HCT116 (cell line): ENCODE measurements at regions not wholly inside any gene's neighbourhood (a gene's known extent, or its start where the extent isn't known, plus 50 kb on each side); places are given as distances from the start of the nearest gene placed in this dataset.

ENCODE experiments used
- ATAC-seq: fragments of 200-7000 bp; cut with Tn5 transposase; 2 replicates; pipeline ENCODE4 v1.9.1; 2020; ENCODE audit warnings: mild to moderate bottlenecking, moderate library complexity
- BruUV-seq: library from RNA; stranded (reverse); fragments of 400-500 nt; replicated peaks from 2 replicates; lab custom pipeline; 2021; lab: Mats Ljungman, UMichigan
- CTCF ChIA-PET: fragments of 300-600 bp; sonication (Branson Sonifier 250); formaldehyde crosslinking; loops from one replicate; lab custom pipeline; 2021; ENCODE audit warnings: antibody characterized with exemption; lab: Charles Lee
- POLR2A ChIA-PET: fragments of 300-600, 350-600 bp; sonication (Branson Sonifier 250); formaldehyde crosslinking; loops from one replicate; lab custom pipeline; 2021; ENCODE audit warnings: antibody characterized with exemption; lab: Charles Lee
- RAD21 ChIA-PET, 2 experiments: fragments of 300-600 bp; sonication (Branson Sonifier 250); formaldehyde crosslinking; loops; one replicate each; lab custom pipeline; 2023; ENCODE audit warnings: low total read pairs in 2 of 2; ENCODE audit not compliant: uncharacterized antibody in 2 of 2, unreplicated experiment in 2 of 2, low non-redundant PET in 1 of 2; lab: Charles Lee
- DNase-seq: peaks from one replicate; pipeline ENCODE4 v3.0.0-alpha.2; 2010; ENCODE audit warnings: low read depth, low spot score
- H2AFZ ChIP-seq: fragments of 200-600 bp; shearing (Covaris generic), sonication (generic); 2 replicates; pipeline ENCODE4 v1.6.1; 2017; ENCODE audit warnings: low read depth, mixed run types, mixed read lengths, antibody characterized with exemption, low read length; ENCODE audit not compliant: poor library complexity, severe bottlenecking
- H3K27ac ChIP-seq: 2 replicates; pipeline ENCODE4 v1.5.1; 2012; ENCODE audit warnings: low read depth, low read length
- H3K27me3 ChIP-seq: fragments of 200-600 bp; sonication (generic); 2 replicates; pipeline ENCODE4 v1.6.1; 2016; ENCODE audit warnings: mixed run types, low read length, mixed read lengths; ENCODE audit not compliant: insufficient read depth
- H3K36me3 ChIP-seq, 2 experiments: fragments of 200-500 bp in 1 of 2; fragments of 200-600 bp in 1 of 2; sonication (Bioruptor generic) in 1 of 2; sonication (generic) in 1 of 2; 2 replicates each; pipeline versions ENCODE4 v1.5.1 to v1.6.1; 2014 to 2016; ENCODE audit warnings: low read length in 2 of 2, inconsistent platforms in 1 of 2, mixed read lengths in 1 of 2, mixed run types in 1 of 2; ENCODE audit not compliant: insufficient read depth in 2 of 2, control insufficient read depth in 1 of 2
- H3K4me1 ChIP-seq, 2 experiments: fragments of 200-600 bp in 1 of 2; sonication (generic) in 1 of 2; 2 replicates each; pipeline versions ENCODE4 v1.5.1 to v1.6.1; 2012 to 2017; ENCODE audit warnings: low read length in 2 of 2, inconsistent platforms in 1 of 2, mild to moderate bottlenecking in 1 of 2, mixed read lengths in 1 of 2, mixed run types in 1 of 2, moderate library complexity in 1 of 2; ENCODE audit not compliant: insufficient read depth in 2 of 2, control insufficient read depth in 1 of 2
- H3K4me2 ChIP-seq: fragments of 200-600 bp; sonication (generic); 2 replicates; pipeline ENCODE4 v1.6.1; 2017; ENCODE audit warnings: mixed run types, low read length, mixed read lengths
- H3K4me3 ChIP-seq, 2 experiments: fragments of 200-600 bp in 1 of 2; sonication (generic) in 1 of 2; replicated peaks in 1 of 2; 2 replicates each; pipeline ENCODE4 v1.5.1; 2011 to 2016; ENCODE audit warnings: low read length in 2 of 2, control low read depth in 1 of 2, low read depth in 1 of 2, mild to moderate bottlenecking in 1 of 2, mixed read lengths in 1 of 2, mixed run types in 1 of 2
- H3K79me2 ChIP-seq: fragments of 200-600 bp; sonication (generic); 2 replicates; pipeline ENCODE4 v1.6.1; 2017; ENCODE audit warnings: mild to moderate bottlenecking, mixed run types, low read length, moderate library complexity, mixed read lengths; ENCODE audit not compliant: insufficient read depth
- H3K9ac ChIP-seq: fragments of 200-600 bp; sonication (generic); 2 replicates; pipeline ENCODE4 v1.6.1; 2016; ENCODE audit warnings: low read length, mixed read lengths
- H3K9me2 ChIP-seq: fragments of 200-600 bp; sonication (generic), shearing (Covaris generic); 2 replicates; pipeline ENCODE4 v1.6.1; 2017; ENCODE audit warnings: mixed run types, mild to moderate bottlenecking, moderate library complexity; ENCODE audit not compliant: insufficient read depth
- H3K9me3 ChIP-seq, 2 experiments: fragments of 200-500 bp in 1 of 2; fragments of 200-600 bp in 1 of 2; sonication (Bioruptor generic) in 1 of 2; sonication (generic) in 1 of 2; 2 replicates each; pipeline ENCODE4 v1.6.1; 2014 to 2017; ENCODE audit warnings: low read length in 2 of 2, mixed read lengths in 2 of 2, inconsistent platforms in 1 of 2, low read depth in 1 of 2, mild to moderate bottlenecking in 1 of 2, mixed run types in 1 of 2, moderate library complexity in 1 of 2; ENCODE audit not compliant: control insufficient read depth in 1 of 2, insufficient read depth in 1 of 2
- H4K20me1 ChIP-seq: fragments of 200-600 bp; sonication (generic), shearing (Covaris generic); 2 replicates; pipeline ENCODE4 v1.6.1; 2017; ENCODE audit warnings: mixed run types, mild to moderate bottlenecking, moderate library complexity; ENCODE audit not compliant: insufficient read depth
- CEBPB ChIP-seq: IDR thresholded peaks from 2 replicates; pipeline ENCODE4 v1.6.1; 2012; ENCODE audit warnings: low read depth
- EGR1 ChIP-seq: IDR thresholded peaks from 2 replicates; pipeline ENCODE4 v1.6.1; 2012; ENCODE audit warnings: low read depth
- FOSL1 ChIP-seq: IDR thresholded peaks from 2 replicates; pipeline ENCODE4 v1.6.1; 2012; ENCODE audit warnings: low read depth
- JUND ChIP-seq: IDR thresholded peaks from 2 replicates; pipeline ENCODE4 v1.6.1; 2012
- POLR2A ChIP-seq: IDR thresholded peaks from 2 replicates; pipeline ENCODE4 v1.7.0; 2011; ENCODE audit warnings: borderline replicate concordance; ENCODE audit not compliant: insufficient read depth, insufficient read length; ENCODE audit errors: extremely low read depth
- POLR2AphosphoS5 ChIP-seq: IDR thresholded peaks from 2 replicates; pipeline ENCODE4 v1.6.1; 2011; ENCODE audit warnings: mild to moderate bottlenecking, low read depth, low read length, moderate library complexity
- RAD21 ChIP-seq: IDR thresholded peaks from 2 replicates; pipeline ENCODE4 v1.6.1; 2012; ENCODE audit warnings: low read depth, mild to moderate bottlenecking
- SP1 ChIP-seq: IDR thresholded peaks from 2 replicates; pipeline ENCODE4 v1.6.1; 2012; ENCODE audit warnings: low read depth
- TCF7L2 ChIP-seq: IDR thresholded peaks from 2 replicates; pipeline ENCODE4 v1.7.0; 2011; ENCODE audit warnings: borderline replicate concordance, inconsistent platforms; ENCODE audit not compliant: insufficient read depth, insufficient read length; ENCODE audit errors: extremely low read depth
- YY1 ChIP-seq: IDR thresholded peaks from 2 replicates; pipeline ENCODE4 v1.6.1; 2011; ENCODE audit warnings: low read length, low read depth, moderate library complexity, mild to moderate bottlenecking; ENCODE audit not compliant: insufficient replicate concordance; ENCODE audit errors: extremely low read depth
- ZFX ChIP-seq: fragments of 450-650 bp; IDR thresholded peaks from 2 replicates; pipeline ENCODE4 v1.6.1; 2017
- ZNF274 ChIP-seq: fragments of 200-500 bp; sonication (Bioruptor generic); IDR thresholded peaks from 2 replicates; pipeline ENCODE4 v1.6.1; 2014; ENCODE audit warnings: mild to moderate bottlenecking, low read depth, low read length, inconsistent platforms
- intact Hi-C: fragments of 100-400 bp; cut with micrococcal nuclease; formaldehyde crosslinking; loops from 2 replicates; pipeline ENCODE4 v1.10.0; 2022
- TF ChIP-seq, protein P1 (sequence below): IDR thresholded peaks from 2 replicates; pipeline ENCODE4 v1.6.1; 2012
- TF ChIP-seq, protein P2 (sequence below), 3 experiments: fragments of 200-600 bp in 1 of 3; sonication (generic) in 1 of 3; IDR thresholded peaks in 2 of 3; conservative IDR thresholded peaks in 1 of 3; 2 replicates each; pipeline ENCODE4 v1.5.1; 2012 to 2017; ENCODE audit warnings: low read depth in 2 of 3, low read length in 2 of 3, antibody characterized with exemption in 1 of 3, borderline replicate concordance in 1 of 3, control low read depth in 1 of 3, mild to moderate bottlenecking in 1 of 3, mixed read lengths in 1 of 3, mixed run types in 1 of 3, moderate library complexity in 1 of 3; ENCODE audit not compliant: insufficient read depth in 1 of 3

DNA sequence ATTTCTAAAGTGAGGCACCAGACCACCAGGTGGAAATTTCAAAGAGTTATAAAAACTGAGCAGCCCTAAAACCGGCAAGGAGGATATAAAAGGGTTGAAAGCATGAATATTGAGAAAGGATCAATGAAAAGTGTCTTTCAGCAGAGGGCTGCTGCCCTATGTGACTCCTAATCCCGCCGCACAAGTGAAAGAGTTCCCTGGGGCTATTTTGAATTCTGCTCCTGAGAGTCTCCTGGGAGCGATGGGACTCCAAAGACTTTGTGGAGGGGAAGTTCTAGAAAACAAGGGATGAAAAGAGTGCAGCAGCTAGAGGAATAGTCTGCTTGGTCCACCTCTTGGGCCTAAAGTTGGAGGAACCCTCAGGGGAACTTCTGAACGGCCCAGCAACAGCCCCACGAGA, 205.2 kb downstream of the SP3 start (continued):
- TF ChIP-seq ZNF274 (no peak), CEBPB (no peak), YY1 (no peak), FOSL1 (no peak), TCF7L2 (no peak), POLR2A (no peak), EGR1 (no peak), RAD21 (no peak), ZFX (no peak), JUND (no peak), POLR2AphosphoS5 (no peak)
- TF ChIP-seq, protein P1, sequence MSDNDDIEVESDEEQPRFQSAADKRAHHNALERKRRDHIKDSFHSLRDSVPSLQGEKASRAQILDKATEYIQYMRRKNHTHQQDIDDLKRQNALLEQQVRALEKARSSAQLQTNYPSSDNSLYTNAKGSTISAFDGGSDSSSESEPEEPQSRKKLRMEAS, result no peak
- TF ChIP-seq, protein P2, sequence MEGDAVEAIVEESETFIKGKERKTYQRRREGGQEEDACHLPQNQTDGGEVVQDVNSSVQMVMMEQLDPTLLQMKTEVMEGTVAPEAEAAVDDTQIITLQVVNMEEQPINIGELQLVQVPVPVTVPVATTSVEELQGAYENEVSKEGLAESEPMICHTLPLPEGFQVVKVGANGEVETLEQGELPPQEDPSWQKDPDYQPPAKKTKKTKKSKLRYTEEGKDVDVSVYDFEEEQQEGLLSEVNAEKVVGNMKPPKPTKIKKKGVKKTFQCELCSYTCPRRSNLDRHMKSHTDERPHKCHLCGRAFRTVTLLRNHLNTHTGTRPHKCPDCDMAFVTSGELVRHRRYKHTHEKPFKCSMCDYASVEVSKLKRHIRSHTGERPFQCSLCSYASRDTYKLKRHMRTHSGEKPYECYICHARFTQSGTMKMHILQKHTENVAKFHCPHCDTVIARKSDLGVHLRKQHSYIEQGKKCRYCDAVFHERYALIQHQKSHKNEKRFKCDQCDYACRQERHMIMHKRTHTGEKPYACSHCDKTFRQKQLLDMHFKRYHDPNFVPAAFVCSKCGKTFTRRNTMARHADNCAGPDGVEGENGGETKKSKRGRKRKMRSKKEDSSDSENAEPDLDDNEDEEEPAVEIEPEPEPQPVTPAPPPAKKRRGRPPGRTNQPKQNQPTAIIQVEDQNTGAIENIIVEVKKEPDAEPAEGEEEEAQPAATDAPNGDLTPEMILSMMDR (IDR thresholded peaks at IDR 0.05 in 2 of 3, conservative IDR thresholded peaks at IDR 0.05 in 1 of 3; ENCODE audit: borderline replicate concordance in 1 of 3, insufficient read depth in 1 of 3, low read depth in 2 of 3, low read length in 2 of 3), result no peak

DNA sequence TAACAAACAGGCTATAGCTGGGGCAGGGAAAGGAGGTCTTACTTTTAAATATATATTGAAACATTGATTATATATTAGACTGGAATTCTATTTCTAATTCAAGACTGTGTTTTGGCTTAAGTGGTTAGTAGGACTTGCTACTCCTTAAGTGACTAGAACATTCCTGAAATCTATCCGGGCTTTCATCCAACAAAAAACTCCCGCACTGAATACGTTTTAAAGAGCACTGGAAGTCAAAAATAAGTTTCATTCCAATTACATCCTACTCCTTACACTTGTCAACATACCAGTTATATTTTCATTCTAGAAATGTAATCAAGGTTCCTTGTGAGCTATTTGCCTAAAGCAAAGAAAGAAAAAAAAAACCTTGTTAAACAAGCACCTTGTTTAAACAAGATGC, 204.6 kb downstream of the SP3 start:
- no TSS peak for BruUV-seq
- Histone ChIP-seq H3K27me3 (no peaks in the 10 kb centered on the region), H3K36me3 (no peaks in the 10 kb centered on the region), H3K9me2 (no peaks in the 10 kb centered on the region), H3K4me2 (no peak overlapping the region), H3K79me2 (no peaks in the 10 kb centered on the region), H3K4me3 (no peak overlapping the region), H4K20me1 (no peaks in the 10 kb centered on the region), H3K9ac (no peak overlapping the region), H3K9me3 (no peaks in the 10 kb centered on the region), H2AFZ (no peak overlapping the region), H3K4me1 (no peaks in the 10 kb centered on the region), H3K27ac (no peak overlapping the region)
- ChIA-PET POLR2A (no interaction called here), CTCF (no interaction called here), RAD21 (no interaction called here)
- ATAC-seq, result no peak
- intact Hi-C loops, result no loop called here
- TF ChIP-seq SP1 (no peak), JUND (no peak)
- no peak for DNase-seq
